GM21786 (cell line): ENCODE measurements at regions not wholly inside any gene's neighbourhood (a gene's known extent, or its start where the extent isn't known, plus 50 kb on each side); places are given as distances from the start of the nearest gene placed in this dataset.

Source experiments
- ATAC-seq: cut with Tn5 transposase; IDR thresholded peaks from one replicate; pipeline ENCODE4 v1.9.1; 2021; ENCODE audit not compliant: unreplicated experiment

DNA sequence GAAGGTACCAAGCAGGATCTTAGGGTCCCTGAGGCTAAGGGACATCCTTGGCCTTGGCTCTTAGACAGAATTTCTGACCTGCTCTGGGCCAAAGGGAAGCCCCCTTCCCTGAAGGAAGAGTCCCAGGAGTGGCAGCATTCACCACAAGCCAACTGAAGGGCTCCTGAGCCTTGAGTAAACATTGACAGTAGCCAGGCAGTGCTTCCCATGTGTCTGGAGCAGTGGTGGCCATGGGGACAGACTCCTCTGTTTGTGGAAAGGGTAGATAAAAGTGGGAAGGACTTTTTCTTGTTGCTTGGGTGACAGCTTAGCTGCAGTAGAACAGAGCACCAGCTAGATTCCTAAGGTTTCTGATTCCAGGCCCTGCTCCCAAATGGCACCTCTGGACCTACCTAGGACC, 61.4 kb upstream of the VLDLR start:
- ATAC-seq, result no peak

GRCh38 chr9:2565676-2566340, 55.8 kb upstream of the VLDLR start:
- no peak for ATAC-seq

DNA sequence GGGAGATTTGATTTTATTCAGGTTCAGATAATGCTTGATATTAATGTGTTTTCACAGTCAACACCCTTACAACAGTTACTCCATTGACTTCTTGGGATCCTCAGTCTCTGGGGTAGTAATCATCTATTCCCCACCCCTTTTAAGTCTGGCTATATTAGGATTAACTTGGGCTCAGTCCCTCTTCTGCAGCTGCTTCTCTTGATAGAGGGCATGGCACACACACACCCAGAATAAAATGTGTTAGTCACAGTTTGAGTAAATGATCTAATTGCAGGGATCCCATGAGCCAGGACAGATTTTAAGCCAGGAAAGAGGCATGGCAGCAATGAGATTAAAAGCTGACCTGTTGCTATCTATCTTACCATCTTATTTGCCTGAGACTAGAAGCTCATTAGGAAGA, 53.7 kb upstream of the VLDLR start:
- no peak for ATAC-seq

- ATAC-seq, result no peak
These were observed 52.9 kb upstream of the VLDLR start for GRCh38 chr9:2568689-2569088.

- peak; percentile 95 for ATAC-seq
These were observed 50.7 kb upstream of the VLDLR start for GRCh38 chr9:2570615-2571479.
